Panc1 (cell line): ENCODE measurements at regions not wholly inside any gene's neighbourhood (a gene's known extent, or its start where the extent isn't known, plus 50 kb on each side); places are given as distances from the start of the nearest gene placed in this dataset.

ENCODE experiments used
- POLR2AphosphoS5 ChIP-seq: IDR thresholded peaks from 2 replicates; pipeline ENCODE4 v1.6.1; 2012; ENCODE audit warnings: mild to moderate bottlenecking, low read depth, low read length, moderate library complexity
- SIN3A ChIP-seq: IDR thresholded peaks from 2 replicates; pipeline ENCODE4 v1.6.1; 2012; ENCODE audit warnings: low read depth, mild to moderate bottlenecking, low read length, moderate library complexity, borderline replicate concordance; ENCODE audit not compliant: insufficient read depth
- TCF7L2 ChIP-seq: IDR thresholded peaks from 2 replicates; pipeline ENCODE4 v1.6.1; 2011; ENCODE audit warnings: mild to moderate bottlenecking, low read depth, low read length, inconsistent platforms
- TF ChIP-seq, protein P1 (sequence below): fragments of 450-650 bp; IDR thresholded peaks from 2 replicates; pipeline ENCODE4 v1.5.1; 2017; ENCODE audit warnings: mild to moderate bottlenecking
- TF ChIP-seq, protein P2 (sequence below), 2 experiments: IDR thresholded peaks; 2 replicates each; pipeline ENCODE4 v1.6.1; 2011 to 2012; ENCODE audit warnings: low read depth in 2 of 2, control low read depth in 1 of 2, low read length in 1 of 2, mild to moderate bottlenecking in 1 of 2, moderate library complexity in 1 of 2; ENCODE audit not compliant: insufficient read depth in 1 of 2

GRCh38 chr2:224293976-224294375 lies 107.9 kb downstream of the FAM124B start:
- TF ChIP-seq, protein P1, sequence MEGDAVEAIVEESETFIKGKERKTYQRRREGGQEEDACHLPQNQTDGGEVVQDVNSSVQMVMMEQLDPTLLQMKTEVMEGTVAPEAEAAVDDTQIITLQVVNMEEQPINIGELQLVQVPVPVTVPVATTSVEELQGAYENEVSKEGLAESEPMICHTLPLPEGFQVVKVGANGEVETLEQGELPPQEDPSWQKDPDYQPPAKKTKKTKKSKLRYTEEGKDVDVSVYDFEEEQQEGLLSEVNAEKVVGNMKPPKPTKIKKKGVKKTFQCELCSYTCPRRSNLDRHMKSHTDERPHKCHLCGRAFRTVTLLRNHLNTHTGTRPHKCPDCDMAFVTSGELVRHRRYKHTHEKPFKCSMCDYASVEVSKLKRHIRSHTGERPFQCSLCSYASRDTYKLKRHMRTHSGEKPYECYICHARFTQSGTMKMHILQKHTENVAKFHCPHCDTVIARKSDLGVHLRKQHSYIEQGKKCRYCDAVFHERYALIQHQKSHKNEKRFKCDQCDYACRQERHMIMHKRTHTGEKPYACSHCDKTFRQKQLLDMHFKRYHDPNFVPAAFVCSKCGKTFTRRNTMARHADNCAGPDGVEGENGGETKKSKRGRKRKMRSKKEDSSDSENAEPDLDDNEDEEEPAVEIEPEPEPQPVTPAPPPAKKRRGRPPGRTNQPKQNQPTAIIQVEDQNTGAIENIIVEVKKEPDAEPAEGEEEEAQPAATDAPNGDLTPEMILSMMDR = no peak
- TF ChIP-seq, protein P2, sequence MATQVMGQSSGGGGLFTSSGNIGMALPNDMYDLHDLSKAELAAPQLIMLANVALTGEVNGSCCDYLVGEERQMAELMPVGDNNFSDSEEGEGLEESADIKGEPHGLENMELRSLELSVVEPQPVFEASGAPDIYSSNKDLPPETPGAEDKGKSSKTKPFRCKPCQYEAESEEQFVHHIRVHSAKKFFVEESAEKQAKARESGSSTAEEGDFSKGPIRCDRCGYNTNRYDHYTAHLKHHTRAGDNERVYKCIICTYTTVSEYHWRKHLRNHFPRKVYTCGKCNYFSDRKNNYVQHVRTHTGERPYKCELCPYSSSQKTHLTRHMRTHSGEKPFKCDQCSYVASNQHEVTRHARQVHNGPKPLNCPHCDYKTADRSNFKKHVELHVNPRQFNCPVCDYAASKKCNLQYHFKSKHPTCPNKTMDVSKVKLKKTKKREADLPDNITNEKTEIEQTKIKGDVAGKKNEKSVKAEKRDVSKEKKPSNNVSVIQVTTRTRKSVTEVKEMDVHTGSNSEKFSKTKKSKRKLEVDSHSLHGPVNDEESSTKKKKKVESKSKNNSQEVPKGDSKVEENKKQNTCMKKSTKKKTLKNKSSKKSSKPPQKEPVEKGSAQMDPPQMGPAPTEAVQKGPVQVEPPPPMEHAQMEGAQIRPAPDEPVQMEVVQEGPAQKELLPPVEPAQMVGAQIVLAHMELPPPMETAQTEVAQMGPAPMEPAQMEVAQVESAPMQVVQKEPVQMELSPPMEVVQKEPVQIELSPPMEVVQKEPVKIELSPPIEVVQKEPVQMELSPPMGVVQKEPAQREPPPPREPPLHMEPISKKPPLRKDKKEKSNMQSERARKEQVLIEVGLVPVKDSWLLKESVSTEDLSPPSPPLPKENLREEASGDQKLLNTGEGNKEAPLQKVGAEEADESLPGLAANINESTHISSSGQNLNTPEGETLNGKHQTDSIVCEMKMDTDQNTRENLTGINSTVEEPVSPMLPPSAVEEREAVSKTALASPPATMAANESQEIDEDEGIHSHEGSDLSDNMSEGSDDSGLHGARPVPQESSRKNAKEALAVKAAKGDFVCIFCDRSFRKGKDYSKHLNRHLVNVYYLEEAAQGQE (IDR thresholded peaks at IDR 0.05; ENCODE audit: insufficient read depth in 1 of 2, low read depth in 2 of 2, low read length in 1 of 2) = no peak
- TF ChIP-seq POLR2AphosphoS5 = no peak
- no peak for TF ChIP-seq SIN3A
- no peak for TF ChIP-seq TCF7L2
